NT2/D1 (cell line): ENCODE measurements at regions not wholly inside any gene's neighbourhood (a gene's known extent, or its start where the extent isn't known, plus 50 kb on each side); places are given as distances from the start of the nearest gene placed in this dataset.

ENCODE experiments used
- DNase-seq: peaks from one replicate; pipeline ENCODE4 v3.0.0-alpha.2; 2011; ENCODE audit warnings: low read depth, low spot score
- H3K27me3 ChIP-seq: 2 replicates; pipeline ENCODE4 v1.6.0; 2011; ENCODE audit warnings: mild to moderate bottlenecking; ENCODE audit not compliant: insufficient read length, insufficient read depth
- H3K36me3 ChIP-seq: 2 replicates; pipeline ENCODE4 v1.6.1; 2011; ENCODE audit warnings: mild to moderate bottlenecking, low read length, mixed read lengths; ENCODE audit not compliant: insufficient read depth, insufficient read length
- H3K4me1 ChIP-seq: 2 replicates; pipeline ENCODE4 v1.5.1; 2011; ENCODE audit not compliant: insufficient read depth, insufficient read length
- H3K4me3 ChIP-seq: 2 replicates; pipeline ENCODE4 v1.5.1; 2011; ENCODE audit warnings: low read depth; ENCODE audit not compliant: insufficient read length
- H3K9ac ChIP-seq: 2 replicates; pipeline ENCODE4 v1.6.0; 2011; ENCODE audit warnings: low read depth; ENCODE audit not compliant: insufficient read length
- H3K9me3 ChIP-seq: 2 replicates; pipeline ENCODE4 v1.5.1; 2011; ENCODE audit warnings: mild to moderate bottlenecking, low read length; ENCODE audit not compliant: insufficient read depth
- SUZ12 ChIP-seq: IDR thresholded peaks from 2 replicates; pipeline ENCODE4 v1.6.1; 2011; ENCODE audit not compliant: insufficient read length, insufficient read depth; ENCODE audit errors: extremely low read depth
- YY1 ChIP-seq: IDR thresholded peaks from 2 replicates; pipeline ENCODE4 v1.6.1; 2011; ENCODE audit not compliant: insufficient read length, insufficient read depth
- ZNF274 ChIP-seq: IDR thresholded peaks from 2 replicates; pipeline ENCODE4 v1.6.1; 2011; ENCODE audit warnings: mild to moderate bottlenecking, low read depth, low read length

DNA sequence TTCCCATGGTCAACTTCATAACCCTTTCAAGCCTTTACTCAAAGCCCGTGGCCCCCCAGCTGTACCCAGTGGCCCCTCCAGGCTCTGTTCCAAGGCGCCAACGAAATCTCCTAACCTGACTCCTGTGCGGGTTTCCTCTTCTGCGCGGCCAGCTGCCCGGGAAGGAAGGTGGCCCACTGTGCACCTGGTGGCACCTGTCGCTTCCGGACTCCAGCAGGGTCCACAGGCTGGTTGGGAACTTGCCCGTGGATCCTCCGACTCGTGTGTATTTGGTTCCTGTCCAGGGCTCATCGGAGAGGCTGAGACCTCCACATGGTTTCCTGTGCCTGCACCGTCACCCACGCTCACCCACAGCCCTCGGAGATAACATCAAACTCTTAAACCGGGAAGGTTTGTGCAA lies 335.4 kb downstream of the BRD1 start:
- Histone ChIP-seq H3K4me3 (no peak overlapping the region), H3K9ac (no peak overlapping the region), H3K27me3 (no peaks in the 10 kb centered on the region), H3K36me3 (no peaks in the 10 kb centered on the region), H3K9me3 (no peaks in the 10 kb centered on the region), H3K4me1 (no peaks in the 10 kb centered on the region)
- TF ChIP-seq SUZ12 (no peak), ZNF274 (no peak), YY1 (no peak)
- DNase-seq = no peak

DNA sequence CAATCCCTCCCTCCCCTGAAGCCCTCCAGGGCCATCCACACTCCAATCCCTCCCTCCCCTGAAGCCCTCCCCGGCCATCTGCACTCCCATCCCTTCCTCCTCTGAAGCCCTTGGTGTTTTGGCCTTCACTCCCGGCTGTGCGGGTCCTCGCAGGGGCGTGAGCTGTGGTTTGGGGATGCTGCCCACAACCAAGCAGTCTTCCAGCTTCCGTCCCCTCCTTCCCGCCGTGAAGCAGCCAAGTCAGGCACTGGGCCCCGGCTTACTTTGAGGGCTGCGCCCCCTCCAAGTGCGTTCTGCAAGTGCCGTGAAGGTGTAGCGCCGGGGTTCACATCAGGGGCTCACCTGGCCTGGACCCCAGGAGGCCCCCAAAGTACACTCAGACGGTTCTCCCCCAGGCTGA lies 335.9 kb downstream of the BRD1 start:
- H3K36me3 ChIP-seq = no peaks in the 10 kb centered on the region
- H3K27me3 ChIP-seq = no peaks in the 10 kb centered on the region
- H3K4me1 ChIP-seq = no peaks in the 10 kb centered on the region
- DNase-seq = no peak
- no peak overlapping the region for H3K4me3 ChIP-seq
- H3K9ac ChIP-seq = no peak overlapping the region
- TF ChIP-seq YY1 = no peak
- TF ChIP-seq ZNF274 = no peak
- no peak for TF ChIP-seq SUZ12
- H3K9me3 ChIP-seq = no peaks in the 10 kb centered on the region

DNA sequence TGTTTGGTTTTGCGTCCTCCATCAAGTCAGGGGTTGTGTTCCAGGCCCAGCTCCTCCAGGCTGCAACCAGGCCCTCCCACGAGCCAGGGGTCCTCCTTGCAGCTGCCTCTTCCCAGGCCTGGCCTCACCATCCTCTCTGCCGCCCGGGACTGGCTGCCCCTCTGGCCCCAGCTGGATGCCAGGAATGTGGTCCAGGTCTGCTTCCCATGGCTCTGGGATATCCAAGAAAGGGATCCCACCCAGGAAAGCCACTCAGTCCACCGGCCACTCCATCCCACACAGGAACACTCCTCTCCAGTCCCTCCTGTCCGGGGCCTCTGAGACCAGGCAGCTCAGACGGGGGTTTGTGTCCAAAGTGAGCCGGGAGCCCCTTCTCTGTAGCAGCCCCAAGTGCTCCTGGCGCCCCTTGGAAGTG lies 336.4 kb downstream of the BRD1 start:
- Histone ChIP-seq H3K36me3 (no peaks in the 10 kb centered on the region), H3K9me3 (no peaks in the 10 kb centered on the region), H3K27me3 (no peaks in the 10 kb centered on the region), H3K4me1 (no peaks in the 10 kb centered on the region), H3K4me3 (no peak overlapping the region), H3K9ac (no peak overlapping the region)
- TF ChIP-seq YY1 (no peak), SUZ12 (no peak), ZNF274 (no peak)
- DNase-seq = no peak

DNA sequence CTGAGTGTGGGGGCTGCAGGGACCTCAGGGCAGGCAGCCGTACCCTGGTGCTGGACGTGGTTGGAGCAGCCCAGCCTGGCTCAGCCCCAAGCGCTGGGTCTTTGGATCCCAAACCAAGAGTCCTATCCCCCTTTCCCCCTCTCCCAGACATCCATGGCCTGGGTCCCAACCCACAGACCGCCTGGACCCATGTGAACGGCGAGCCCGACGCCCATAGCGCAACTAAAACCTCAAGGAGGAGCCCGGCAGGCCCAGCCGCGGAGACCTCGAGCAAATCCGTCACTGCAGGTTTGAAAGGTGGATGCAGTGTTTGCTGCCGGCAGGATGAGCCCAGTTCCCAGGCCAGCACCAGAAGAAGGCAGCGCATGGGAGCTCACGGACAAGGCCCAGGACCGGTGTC lies 337.0 kb downstream of the BRD1 start:
- Histone ChIP-seq H3K27me3 (no peaks in the 10 kb centered on the region), H3K4me3 (no peak overlapping the region), H3K9ac (no peak overlapping the region), H3K4me1 (no peaks in the 10 kb centered on the region), H3K9me3 (no peaks in the 10 kb centered on the region), H3K36me3 (no peaks in the 10 kb centered on the region)
- TF ChIP-seq YY1 (no peak), ZNF274 (no peak)
- DNase-seq = no peak

DNA sequence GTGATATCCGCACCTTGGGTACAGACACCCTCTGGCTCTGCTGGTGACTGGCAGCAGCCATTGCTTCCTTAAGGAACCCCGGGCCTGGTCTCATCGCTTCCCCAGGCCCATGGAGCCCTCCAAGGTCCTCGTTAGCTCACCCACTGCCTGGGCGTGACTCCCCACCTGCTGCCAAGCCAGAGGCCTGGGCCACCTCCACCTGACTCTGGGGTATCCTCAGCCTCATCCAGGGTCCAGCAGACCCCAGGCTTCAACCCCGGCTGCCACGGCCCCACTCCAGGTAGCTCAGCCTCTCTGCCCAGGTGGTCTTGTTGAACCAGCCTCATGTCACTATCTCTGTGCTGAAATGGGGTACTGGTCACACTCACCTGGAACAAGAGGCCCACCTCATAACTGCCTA lies 337.9 kb downstream of the BRD1 start:
- Histone ChIP-seq H3K4me1 (no peaks in the 10 kb centered on the region), H3K4me3 (no peak overlapping the region), H3K27me3 (no peaks in the 10 kb centered on the region), H3K9me3 (no peaks in the 10 kb centered on the region), H3K9ac (no peak overlapping the region), H3K36me3 (no peaks in the 10 kb centered on the region)
- no peak for TF ChIP-seq SUZ12
- TF ChIP-seq ZNF274 = no peak
- TF ChIP-seq YY1 = no peak
- no peak for DNase-seq

DNA sequence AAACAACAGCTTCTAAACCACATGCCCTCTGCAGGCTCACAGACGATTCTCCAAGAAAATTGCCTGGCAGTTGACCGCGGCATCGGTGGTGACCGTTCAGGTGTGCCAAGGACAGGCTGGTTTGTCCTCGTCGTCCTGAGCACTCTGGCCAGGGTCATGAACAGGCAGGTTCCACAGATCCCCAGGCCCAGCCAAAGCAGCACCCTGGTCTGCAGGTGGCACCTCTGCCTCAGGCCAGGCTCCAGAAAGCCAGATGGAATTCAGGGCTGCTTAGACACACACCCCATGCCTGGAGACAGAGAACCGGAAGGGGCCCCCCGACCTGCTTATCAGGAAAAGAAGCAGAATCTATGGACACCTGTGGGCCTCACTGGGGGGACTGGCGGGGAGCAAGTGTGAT lies 338.7 kb downstream of the BRD1 start:
- Histone ChIP-seq H3K27me3 (no peaks in the 10 kb centered on the region), H3K4me3 (no peak overlapping the region), H3K36me3 (no peaks in the 10 kb centered on the region), H3K4me1 (no peaks in the 10 kb centered on the region), H3K9me3 (no peaks in the 10 kb centered on the region), H3K9ac (no peak overlapping the region)
- DNase-seq = no peak
- TF ChIP-seq YY1 (no peak), SUZ12 (no peak)

DNA sequence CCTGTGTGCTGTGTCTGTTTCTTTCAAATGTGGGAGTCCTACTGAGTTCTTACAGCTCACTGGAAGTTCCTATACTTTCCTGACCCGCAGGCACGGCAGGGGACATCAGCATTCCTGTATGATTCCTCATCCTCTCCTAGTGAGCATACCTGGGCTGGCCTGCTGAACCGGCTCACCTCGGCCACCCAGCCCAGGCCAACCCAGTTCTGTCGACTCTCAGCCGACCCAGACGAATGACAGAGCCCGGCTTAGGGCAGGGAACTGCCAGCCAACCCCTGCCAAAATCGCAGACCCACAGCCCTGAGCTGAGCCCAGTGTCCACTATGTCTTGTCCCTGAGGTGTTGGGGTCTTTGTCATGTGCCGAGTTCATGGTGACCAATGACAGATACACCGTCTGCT lies 339.7 kb downstream of the BRD1 start:
- no peak overlapping the region for H3K9ac ChIP-seq
- H3K4me1 ChIP-seq = no peaks in the 10 kb centered on the region
- no peaks in the 10 kb centered on the region for H3K9me3 ChIP-seq
- no peaks in the 10 kb centered on the region for H3K27me3 ChIP-seq
- no peaks in the 10 kb centered on the region for H3K36me3 ChIP-seq
- DNase-seq = peak; percentile 18
- no peak overlapping the region for H3K4me3 ChIP-seq
- TF ChIP-seq SUZ12 = no peak
- TF ChIP-seq YY1 = no peak
- TF ChIP-seq ZNF274 = no peak

DNA sequence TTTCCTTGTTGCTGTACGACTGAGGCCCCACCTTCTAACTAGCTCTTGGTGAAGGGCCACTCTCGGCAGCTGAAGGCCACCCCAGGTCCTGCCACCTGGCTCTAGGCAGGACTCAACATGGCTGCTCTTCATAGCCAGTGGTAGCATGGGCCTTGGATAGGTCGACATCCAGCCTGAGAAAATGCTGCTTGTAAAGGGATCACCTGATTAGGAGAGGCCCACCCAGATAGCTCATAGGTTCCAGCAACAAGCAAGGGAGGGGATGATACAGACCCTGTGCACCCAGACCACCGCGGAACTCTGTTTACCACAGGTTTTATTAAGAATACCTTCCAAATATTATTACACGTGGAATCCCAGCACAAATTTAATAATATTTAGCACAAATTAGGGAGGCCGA lies 341.4 kb downstream of the BRD1 start:
- Histone ChIP-seq H3K9ac (no peak overlapping the region), H3K27me3 (no peaks in the 10 kb centered on the region), H3K9me3 (no peaks in the 10 kb centered on the region), H3K4me1 (no peaks in the 10 kb centered on the region), H3K36me3 (no peaks in the 10 kb centered on the region), H3K4me3 (no peak overlapping the region)
- no peak for DNase-seq
- TF ChIP-seq ZNF274 = no peak
- no peak for TF ChIP-seq YY1
- no peak for TF ChIP-seq SUZ12
